K562 (cell line): ENCODE measurements at regions not wholly inside any gene's neighbourhood (a gene's known extent, or its start where the extent isn't known, plus 50 kb on each side); places are given as distances from the start of the nearest gene placed in this dataset.

Experiments used
- CHD7 ChIP-seq: fragments of 200-600 bp; sonication (generic); IDR thresholded peaks from one replicate; pipeline ENCODE4 v1.6.1; 2012; ENCODE audit warnings: mild to moderate bottlenecking, low read depth, low read length, inconsistent platforms

GRCh38 chr7:156139633-156140032 lies 327.4 kb upstream of the SHH start (continued):
- no peak for TF ChIP-seq CHD7
